ENCODE measurements at regions not wholly inside any gene's neighbourhood (a gene's known extent, or its start where the extent isn't known, plus 50 kb on each side); places are given as distances from the start of the nearest gene placed in this dataset.

DNA sequence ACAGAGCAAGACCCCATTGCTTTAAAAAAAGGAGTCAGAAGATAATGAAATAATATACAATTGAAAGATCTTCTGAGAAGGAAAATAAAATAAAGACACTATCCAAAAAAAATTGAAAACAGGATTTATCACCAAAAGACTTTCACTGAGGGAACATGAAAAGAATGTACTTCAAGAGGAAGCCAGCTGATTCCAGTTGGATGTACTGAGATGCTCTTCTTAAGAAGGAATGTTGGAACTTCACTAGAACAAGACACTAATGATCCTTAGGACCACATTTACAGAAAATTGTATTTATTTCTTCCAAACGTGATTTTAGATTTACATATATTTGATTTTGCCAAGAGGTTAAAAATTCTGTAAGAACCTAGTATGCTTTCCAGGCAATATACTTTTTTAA, 65.6 kb upstream of the CNOT2 start:
- no peak overlapping the region for H3K27ac Mint-ChIP-seq
- no peaks in the 10 kb centered on the region for H3K4me1 Mint-ChIP-seq
- H3K9me3 Mint-ChIP-seq, result no peaks in the 10 kb centered on the region
- peaks cover 1% of the 10 kb centered on the region for H3K36me3 Mint-ChIP-seq
- peaks cover 4% of the 10 kb centered on the region for H3K27me3 Mint-ChIP-seq
- H3K4me3 Mint-ChIP-seq, result no peak overlapping the region

GRCh38 chr12:70178038-70178437, 65.2 kb upstream of the CNOT2 start:
- Mint-ChIP-seq H3K4me3 (no peak overlapping the region), H3K4me1 (no peaks in the 10 kb centered on the region), H3K9me3 (no peaks in the 10 kb centered on the region), H3K27me3 (peaks cover 7% of the 10 kb centered on the region), H3K36me3 (peaks cover 1% of the 10 kb centered on the region), H3K27ac (no peak overlapping the region)

- no peaks in the 10 kb centered on the region for H3K9me3 Mint-ChIP-seq
- H3K27me3 Mint-ChIP-seq, result peaks cover 7% of the 10 kb centered on the region
- peaks cover 1% of the 10 kb centered on the region for H3K36me3 Mint-ChIP-seq
- H3K27ac Mint-ChIP-seq, result no peak overlapping the region
- H3K4me1 Mint-ChIP-seq, result no peaks in the 10 kb centered on the region
- no peak overlapping the region for H3K4me3 Mint-ChIP-seq
Observed at GRCh38 chr12:70180130-70180529, 63.1 kb upstream of the CNOT2 start.

GRCh38 chr12:70185301-70185700, 57.9 kb upstream of the CNOT2 start:
- H3K27ac Mint-ChIP-seq, result no peak overlapping the region
- H3K36me3 Mint-ChIP-seq, result peaks cover 1% of the 10 kb centered on the region
- no peaks in the 10 kb centered on the region for H3K4me1 Mint-ChIP-seq
- peaks cover 7% of the 10 kb centered on the region for H3K27me3 Mint-ChIP-seq
- no peaks in the 10 kb centered on the region for H3K9me3 Mint-ChIP-seq
- H3K4me3 Mint-ChIP-seq, result no peak overlapping the region

- Mint-ChIP-seq H3K4me1 (no peaks in the 10 kb centered on the region), H3K36me3 (peaks cover 1% of the 10 kb centered on the region), H3K27ac (no peak overlapping the region), H3K27me3 (peaks cover 6% of the 10 kb centered on the region), H3K9me3 (no peaks in the 10 kb centered on the region), H3K4me3 (no peak overlapping the region)
Observed at GRCh38 chr12:70186436-70186835, 56.8 kb upstream of the CNOT2 start.

DNA sequence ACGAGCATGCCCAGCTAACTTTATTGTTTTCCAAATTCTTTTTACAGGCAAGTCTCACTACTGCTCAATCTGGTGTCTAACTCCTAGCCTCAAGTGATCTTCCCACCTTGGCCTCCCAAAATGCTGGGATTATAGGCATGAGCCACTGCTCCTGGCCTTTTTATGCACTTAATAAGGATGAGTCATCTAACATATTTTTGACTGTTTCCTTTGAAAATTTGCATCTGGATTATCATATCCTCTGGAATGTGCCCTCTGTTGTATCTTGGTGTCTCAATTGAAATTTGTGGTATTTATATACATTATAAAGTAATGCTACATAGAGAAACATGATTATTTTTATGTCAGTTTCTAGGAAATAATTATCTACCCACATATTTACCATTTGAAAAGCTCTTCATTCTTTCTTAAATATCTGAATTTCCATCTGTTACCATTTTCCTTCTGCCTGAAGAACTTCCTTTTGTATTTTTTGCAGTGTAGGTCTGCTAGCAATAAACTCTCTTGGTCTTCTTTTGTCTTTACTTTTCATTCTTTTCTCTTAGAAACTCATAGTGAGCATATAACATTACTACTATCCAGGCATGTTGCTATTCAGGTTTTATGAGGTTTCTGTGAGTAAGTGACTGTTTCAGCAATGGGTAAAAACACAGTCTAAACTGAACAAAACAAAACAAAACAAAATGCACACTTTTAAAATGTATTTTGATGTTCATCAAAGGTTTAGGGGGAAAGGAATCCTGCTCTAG, 52.8 kb upstream of the CNOT2 start:
- Mint-ChIP-seq H3K36me3 (no peaks in the 10 kb centered on the region), H3K9me3 (no peaks in the 10 kb centered on the region), H3K27me3 (no peaks in the 10 kb centered on the region), H3K4me3 (no peak overlapping the region), H3K4me1 (no peaks in the 10 kb centered on the region), H3K27ac (no peak overlapping the region)
